Epithelial cell of proximal tubule (primary cell): ENCODE measurements at regions not wholly inside any gene's neighbourhood (a gene's known extent, or its start where the extent isn't known, plus 50 kb on each side); places are given as distances from the start of the nearest gene placed in this dataset.

Experiments used
- DNase-seq: peaks from one replicate; pipeline ENCODE4 v3.0.0-alpha.2; 2011; ENCODE audit warnings: low read depth
- H3K4me3 ChIP-seq: 2 replicates; pipeline ENCODE4 v1.5.1; 2011; ENCODE audit warnings: low read depth, mild to moderate bottlenecking, low read length
- CTCF ChIP-seq: conservative IDR thresholded peaks from 2 replicates; pipeline ENCODE4 v1.5.1; 2012; ENCODE audit warnings: low read depth, mild to moderate bottlenecking, low read length

- TF ChIP-seq CTCF = no peak
- DNase-seq = peak; percentile 49
- no peak overlapping the region for H3K4me3 ChIP-seq
These were observed 177.7 kb upstream of the ZC3H15 start for GRCh38 chr2:186308347-186308746.

- H3K4me3 ChIP-seq = no peak overlapping the region
- TF ChIP-seq CTCF = no peak
- no peak for DNase-seq
These were observed 176.2 kb upstream of the ZC3H15 start for GRCh38 chr2:186309901-186310300.

GRCh38 chr2:186319105-186319504 lies 167.0 kb upstream of the ZC3H15 start:
- DNase-seq = no peak
- no peak overlapping the region for H3K4me3 ChIP-seq
- TF ChIP-seq CTCF = no peak

- TF ChIP-seq CTCF = no peak
- no peak for DNase-seq
- H3K4me3 ChIP-seq = no peak overlapping the region
These were observed 160.1 kb upstream of the ZC3H15 start for GRCh38 chr2:186325827-186326535.

- H3K4me3 ChIP-seq = no peak overlapping the region
- TF ChIP-seq CTCF = no peak
- DNase-seq = no peak
These were observed 158.7 kb upstream of the ZC3H15 start for GRCh38 chr2:186327251-186327868.

- no peak overlapping the region for H3K4me3 ChIP-seq
- DNase-seq = no peak
- no peak for TF ChIP-seq CTCF
These were observed 157.2 kb upstream of the ZC3H15 start for GRCh38 chr2:186328838-186329237.

GRCh38 chr2:186330050-186330449 lies 156.0 kb upstream of the ZC3H15 start:
- no peak for DNase-seq
- no peak overlapping the region for H3K4me3 ChIP-seq
- no peak for TF ChIP-seq CTCF
